Left hindlimb (tissue), 1 donor: ENCODE measurements at regions not wholly inside any gene's neighbourhood (a gene's known extent, or its start where the extent isn't known, plus 50 kb on each side); places are given as distances from the start of the nearest gene placed in this dataset.

Source experiments
- DNase-seq: peaks from one replicate; pipeline ENCODE4 v3.0.0-alpha.2; 2018

GRCh38 chr1:84759756-84760155, 69.5 kb upstream of the SSX2IP start:
- no peak for DNase-seq

GRCh38 chr1:84758968-84759491, 68.8 kb upstream of the SSX2IP start:
- DNase-seq, result no peak

GRCh38 chr1:84758476-84758875, 68.2 kb upstream of the SSX2IP start:
- no peak for DNase-seq

- DNase-seq, result no peak
Measured at GRCh38 chr1:84757301-84757700, 67.0 kb upstream of the SSX2IP start.

GRCh38 chr1:84756455-84757082, 66.3 kb upstream of the SSX2IP start:
- no peak for DNase-seq

- no peak for DNase-seq
Measured at GRCh38 chr1:84756001-84756400, 65.7 kb upstream of the SSX2IP start.

- no peak for DNase-seq
Measured at GRCh38 chr1:84755216-84755615, 65.0 kb upstream of the SSX2IP start.

GRCh38 chr1:84754386-84754703, 64.1 kb upstream of the SSX2IP start:
- DNase-seq, result no peak

GRCh38 chr1:84753516-84754385, 63.5 kb upstream of the SSX2IP start:
- peak; percentile 82 for DNase-seq

GRCh38 chr1:84750110-84750730, 60.0 kb upstream of the SSX2IP start:
- DNase-seq, result no peak

- no peak for DNase-seq
Measured at GRCh38 chr1:84749427-84749826, 59.2 kb upstream of the SSX2IP start.

- DNase-seq, result no peak
Measured at GRCh38 chr1:84748364-84748763, 58.1 kb upstream of the SSX2IP start.

- DNase-seq, result no peak
Measured at GRCh38 chr1:84745857-84746256, 55.6 kb upstream of the SSX2IP start.

GRCh38 chr1:84743896-84744295, 53.6 kb upstream of the SSX2IP start:
- no peak for DNase-seq

GRCh38 chr1:84742653-84743052, 52.4 kb upstream of the SSX2IP start:
- no peak for DNase-seq

- no peak for DNase-seq
Measured at GRCh38 chr1:84740050-84740714, 49.9 kb upstream of the SSX2IP start.
